ENCODE measurements at regions not wholly inside any gene's neighbourhood (a gene's known extent, or its start where the extent isn't known, plus 50 kb on each side); places are given as distances from the start of the nearest gene placed in this dataset.

DNA sequence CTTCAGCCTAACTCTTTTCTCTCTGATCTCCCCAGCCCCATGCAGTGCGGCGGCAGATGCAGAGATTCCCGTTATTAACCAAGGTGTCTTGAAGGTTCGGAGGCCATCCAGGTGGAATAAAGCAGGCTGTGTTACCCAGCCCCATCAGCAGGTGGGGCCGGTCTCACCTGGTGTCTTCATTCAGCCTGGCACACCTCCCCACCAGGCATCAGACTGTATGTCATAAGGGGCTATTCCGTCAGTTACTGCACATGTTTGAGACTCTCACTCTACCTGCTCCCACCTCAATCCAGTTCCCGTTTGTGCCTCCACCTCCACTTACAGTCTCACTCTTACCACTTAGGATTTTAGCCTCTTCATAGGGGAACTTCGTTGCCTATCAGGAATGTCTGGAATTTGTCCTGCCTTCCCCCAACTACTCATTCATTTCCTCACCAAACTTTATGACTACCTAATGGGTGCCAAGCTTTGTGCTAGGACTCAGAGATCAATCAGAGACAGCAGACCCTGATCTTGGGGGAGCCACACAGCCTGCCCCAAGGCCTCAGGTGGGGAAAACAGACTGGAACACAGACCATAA lies 170.2 kb downstream of the PLPP3 start:
- no peak for DNase-seq
- no peak overlapping the region for H3K4me3 ChIP-seq (ENCODE audit: insufficient read depth, low read depth, low read length, poor library complexity, severe bottlenecking)
- no peaks in the 10 kb centered on the region for H3K27me3 ChIP-seq (replicated peaks; ENCODE audit: control insufficient read depth, insufficient read depth, low read length, poor library complexity, severe bottlenecking)
- no peaks in the 10 kb centered on the region for H3K36me3 ChIP-seq (ENCODE audit: control insufficient read depth, insufficient read depth, low read length)
- H3K4me1 ChIP-seq (ENCODE audit: control insufficient read depth, insufficient read depth, low read length, poor library complexity, severe bottlenecking) = no peaks in the 10 kb centered on the region
- H3K27ac ChIP-seq (ENCODE audit: insufficient read depth, low read length, poor library complexity, severe bottlenecking) = no peak overlapping the region
- no peaks in the 10 kb centered on the region for H3K9me3 ChIP-seq (ENCODE audit: control insufficient read depth, low read length)

DNA sequence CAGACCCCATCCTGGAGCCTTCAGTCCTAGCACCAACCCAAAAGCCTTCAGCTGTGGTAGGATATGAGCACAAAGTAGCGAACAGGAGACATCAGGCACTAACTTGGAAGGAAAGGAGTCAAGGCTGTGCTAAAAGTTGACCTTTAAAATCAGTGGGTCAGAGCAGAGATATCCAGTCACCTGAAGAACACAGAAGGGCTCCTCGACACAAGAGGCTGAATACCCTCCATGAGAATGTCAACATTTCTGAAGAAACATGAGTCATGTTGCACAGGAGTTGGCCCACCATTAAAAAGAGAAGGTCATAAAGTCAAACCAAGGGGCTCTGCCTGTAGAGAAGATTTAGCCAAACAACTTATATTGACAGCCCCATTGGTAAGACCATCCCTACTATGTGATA lies 172.5 kb downstream of the PLPP3 start:
- DNase-seq = no peak
- H3K27ac ChIP-seq (ENCODE audit: insufficient read depth, low read length, poor library complexity, severe bottlenecking) = no peak overlapping the region
- no peaks in the 10 kb centered on the region for H3K27me3 ChIP-seq (replicated peaks; ENCODE audit: control insufficient read depth, insufficient read depth, low read length, poor library complexity, severe bottlenecking)
- no peaks in the 10 kb centered on the region for H3K4me1 ChIP-seq (ENCODE audit: control insufficient read depth, insufficient read depth, low read length, poor library complexity, severe bottlenecking)
- no peak overlapping the region for H3K4me3 ChIP-seq (ENCODE audit: insufficient read depth, low read depth, low read length, poor library complexity, severe bottlenecking)
- no peaks in the 10 kb centered on the region for H3K9me3 ChIP-seq (ENCODE audit: control insufficient read depth, low read length)
- H3K36me3 ChIP-seq (ENCODE audit: control insufficient read depth, insufficient read depth, low read length) = no peaks in the 10 kb centered on the region

DNA sequence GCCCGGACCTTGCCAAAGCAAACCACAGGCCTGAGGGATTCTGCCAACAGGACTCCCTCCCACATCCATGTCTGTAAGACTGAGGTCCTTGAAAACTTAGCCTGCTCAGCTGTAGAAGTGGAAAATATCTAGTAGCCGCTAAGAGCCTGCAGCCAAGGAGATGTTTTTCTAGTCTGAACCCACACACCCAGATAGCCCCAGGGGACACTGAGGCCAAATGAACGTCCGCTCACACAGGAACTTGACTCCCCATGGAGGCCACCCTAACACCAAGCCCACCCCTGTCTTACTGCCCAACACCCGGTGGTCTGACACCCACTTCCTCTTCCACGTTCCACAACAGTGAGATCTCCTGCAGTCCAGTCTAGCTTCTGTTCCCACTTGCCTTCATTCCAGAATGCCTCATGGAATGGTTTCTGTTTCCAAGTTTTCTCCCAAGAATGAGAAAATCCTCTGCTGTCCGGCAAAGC lies 174.8 kb downstream of the PLPP3 start:
- Histone ChIP-seq H3K27me3 (replicated peaks; ENCODE audit: control insufficient read depth, insufficient read depth, low read length, poor library complexity, severe bottlenecking) (no peaks in the 10 kb centered on the region), H3K9me3 (ENCODE audit: control insufficient read depth, low read length) (no peaks in the 10 kb centered on the region), H3K4me1 (ENCODE audit: control insufficient read depth, insufficient read depth, low read length, poor library complexity, severe bottlenecking) (no peaks in the 10 kb centered on the region), H3K4me3 (ENCODE audit: insufficient read depth, low read depth, low read length, poor library complexity, severe bottlenecking) (no peak overlapping the region), H3K36me3 (ENCODE audit: control insufficient read depth, insufficient read depth, low read length) (no peaks in the 10 kb centered on the region), H3K27ac (ENCODE audit: insufficient read depth, low read length, poor library complexity, severe bottlenecking) (no peak overlapping the region)
- DNase-seq = no peak

DNA sequence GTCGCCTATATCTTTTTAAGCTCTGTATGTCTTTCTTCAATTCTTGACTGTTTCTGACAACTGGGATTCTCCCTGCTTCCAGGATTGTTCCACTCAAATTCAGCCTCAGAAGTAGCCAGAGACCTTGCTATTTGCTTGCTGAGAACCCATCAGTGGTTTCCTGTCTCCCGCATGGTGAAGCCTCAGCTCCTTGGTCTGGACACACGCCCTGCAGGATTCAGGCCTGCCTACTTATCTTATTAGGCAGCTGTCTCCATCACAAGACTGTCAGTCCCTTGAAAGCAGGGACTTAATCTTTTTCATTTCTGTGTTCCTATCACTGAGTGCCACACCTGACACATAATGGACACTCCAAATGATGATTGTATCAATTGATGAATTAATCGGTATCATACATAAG lies 175.3 kb downstream of the PLPP3 start:
- Histone ChIP-seq H3K36me3 (ENCODE audit: control insufficient read depth, insufficient read depth, low read length) (no peaks in the 10 kb centered on the region), H3K4me3 (ENCODE audit: insufficient read depth, low read depth, low read length, poor library complexity, severe bottlenecking) (no peak overlapping the region), H3K27ac (ENCODE audit: insufficient read depth, low read length, poor library complexity, severe bottlenecking) (no peak overlapping the region), H3K4me1 (ENCODE audit: control insufficient read depth, insufficient read depth, low read length, poor library complexity, severe bottlenecking) (no peaks in the 10 kb centered on the region), H3K9me3 (ENCODE audit: control insufficient read depth, low read length) (no peaks in the 10 kb centered on the region), H3K27me3 (replicated peaks; ENCODE audit: control insufficient read depth, insufficient read depth, low read length, poor library complexity, severe bottlenecking) (no peaks in the 10 kb centered on the region)
- DNase-seq = no peak

DNA sequence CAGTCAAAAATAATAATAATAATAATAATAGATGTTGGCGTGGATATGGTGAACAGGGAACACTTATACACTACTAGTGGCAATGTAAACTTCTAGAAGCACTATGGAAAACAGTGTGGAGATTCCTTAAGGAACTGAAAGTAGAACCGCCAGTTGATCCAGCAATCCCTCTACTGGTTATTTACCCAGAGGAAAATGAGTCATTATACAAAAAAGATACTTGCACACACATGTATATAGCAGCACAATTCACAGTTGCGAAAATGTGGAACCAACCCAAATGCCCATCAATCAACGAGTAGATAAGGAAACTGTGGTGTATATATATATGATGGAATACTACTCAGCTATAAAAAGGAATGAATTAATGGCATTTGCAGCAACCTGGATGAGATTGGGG lies 176.0 kb downstream of the PLPP3 start:
- no peak for DNase-seq
- Histone ChIP-seq H3K27ac (ENCODE audit: insufficient read depth, low read length, poor library complexity, severe bottlenecking) (no peak overlapping the region), H3K9me3 (ENCODE audit: control insufficient read depth, low read length) (no peaks in the 10 kb centered on the region), H3K36me3 (ENCODE audit: control insufficient read depth, insufficient read depth, low read length) (no peaks in the 10 kb centered on the region), H3K27me3 (replicated peaks; ENCODE audit: control insufficient read depth, insufficient read depth, low read length, poor library complexity, severe bottlenecking) (no peaks in the 10 kb centered on the region), H3K4me1 (ENCODE audit: control insufficient read depth, insufficient read depth, low read length, poor library complexity, severe bottlenecking) (no peaks in the 10 kb centered on the region), H3K4me3 (ENCODE audit: insufficient read depth, low read depth, low read length, poor library complexity, severe bottlenecking) (no peak overlapping the region)

DNA sequence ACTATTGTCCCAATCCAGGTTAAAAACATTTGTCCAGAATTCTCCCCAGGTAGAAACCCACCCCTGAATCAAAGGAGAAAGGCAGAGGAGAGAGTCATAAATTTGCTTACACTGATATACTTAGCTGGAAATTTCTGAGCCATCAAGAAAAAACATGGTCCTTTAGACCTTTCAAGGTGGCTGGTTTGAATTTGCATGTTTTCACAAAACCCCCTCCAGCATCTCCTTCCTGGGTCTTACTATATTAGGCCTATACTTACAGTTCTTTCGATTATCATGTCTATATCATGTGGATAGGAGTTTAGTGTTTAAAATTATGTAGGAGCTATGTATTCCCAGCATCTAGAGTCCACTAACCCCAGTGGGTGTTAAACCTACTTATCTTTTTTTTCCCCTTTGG lies 178.2 kb downstream of the PLPP3 start:
- H3K36me3 ChIP-seq (ENCODE audit: control insufficient read depth, insufficient read depth, low read length) = no peaks in the 10 kb centered on the region
- H3K27ac ChIP-seq (ENCODE audit: insufficient read depth, low read length, poor library complexity, severe bottlenecking) = no peak overlapping the region
- H3K27me3 ChIP-seq (replicated peaks; ENCODE audit: control insufficient read depth, insufficient read depth, low read length, poor library complexity, severe bottlenecking) = no peaks in the 10 kb centered on the region
- DNase-seq = no peak
- H3K9me3 ChIP-seq (ENCODE audit: control insufficient read depth, low read length) = no peaks in the 10 kb centered on the region
- H3K4me1 ChIP-seq (ENCODE audit: control insufficient read depth, insufficient read depth, low read length, poor library complexity, severe bottlenecking) = no peaks in the 10 kb centered on the region
- no peak overlapping the region for H3K4me3 ChIP-seq (ENCODE audit: insufficient read depth, low read depth, low read length, poor library complexity, severe bottlenecking)

DNA sequence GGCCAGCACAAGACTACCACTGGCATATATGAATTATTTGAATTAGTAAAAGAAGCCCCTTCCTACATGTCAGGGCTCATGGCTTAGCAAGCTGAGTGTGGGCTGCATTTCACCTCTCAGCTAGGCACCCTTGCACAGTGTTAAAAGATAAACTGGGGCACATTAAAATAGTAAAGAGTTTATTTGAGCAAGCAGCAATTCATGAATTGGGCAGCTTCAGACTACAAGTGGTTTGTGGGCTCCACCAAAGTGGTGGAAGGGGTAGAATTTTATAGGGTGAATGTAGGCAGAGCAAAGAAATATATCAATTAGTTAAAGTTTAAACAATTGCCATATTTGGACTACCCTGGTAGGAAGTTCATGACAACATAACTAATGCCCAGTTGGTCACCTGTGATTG lies 178.8 kb downstream of the PLPP3 start:
- Histone ChIP-seq H3K27me3 (replicated peaks; ENCODE audit: control insufficient read depth, insufficient read depth, low read length, poor library complexity, severe bottlenecking) (no peaks in the 10 kb centered on the region), H3K9me3 (ENCODE audit: control insufficient read depth, low read length) (no peaks in the 10 kb centered on the region), H3K27ac (ENCODE audit: insufficient read depth, low read length, poor library complexity, severe bottlenecking) (no peak overlapping the region), H3K4me1 (ENCODE audit: control insufficient read depth, insufficient read depth, low read length, poor library complexity, severe bottlenecking) (no peaks in the 10 kb centered on the region), H3K4me3 (ENCODE audit: insufficient read depth, low read depth, low read length, poor library complexity, severe bottlenecking) (no peak overlapping the region), H3K36me3 (ENCODE audit: control insufficient read depth, insufficient read depth, low read length) (no peaks in the 10 kb centered on the region)
- DNase-seq = no peak

DNA sequence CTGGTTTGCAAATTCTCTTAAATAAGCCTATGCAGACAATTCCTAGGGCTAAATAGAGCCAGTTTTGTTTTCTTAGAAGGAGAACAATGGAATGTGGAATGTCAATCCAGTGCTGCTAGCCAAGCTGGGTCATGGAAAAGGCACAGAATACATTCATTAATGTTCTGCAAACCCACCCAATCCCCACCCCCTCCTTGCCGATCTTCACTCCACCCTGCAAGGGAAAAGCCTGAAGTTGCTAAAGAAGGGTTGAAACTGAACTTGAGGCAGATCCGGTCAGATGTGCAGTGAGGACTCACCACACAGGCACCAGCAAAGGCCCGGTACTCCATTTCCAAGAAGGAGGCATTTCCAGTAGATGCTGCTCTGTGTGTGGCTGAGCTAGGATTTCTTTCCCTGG lies 179.6 kb downstream of the PLPP3 start:
- no peak overlapping the region for H3K4me3 ChIP-seq (ENCODE audit: insufficient read depth, low read depth, low read length, poor library complexity, severe bottlenecking)
- H3K9me3 ChIP-seq (ENCODE audit: control insufficient read depth, low read length) = no peaks in the 10 kb centered on the region

DNA sequence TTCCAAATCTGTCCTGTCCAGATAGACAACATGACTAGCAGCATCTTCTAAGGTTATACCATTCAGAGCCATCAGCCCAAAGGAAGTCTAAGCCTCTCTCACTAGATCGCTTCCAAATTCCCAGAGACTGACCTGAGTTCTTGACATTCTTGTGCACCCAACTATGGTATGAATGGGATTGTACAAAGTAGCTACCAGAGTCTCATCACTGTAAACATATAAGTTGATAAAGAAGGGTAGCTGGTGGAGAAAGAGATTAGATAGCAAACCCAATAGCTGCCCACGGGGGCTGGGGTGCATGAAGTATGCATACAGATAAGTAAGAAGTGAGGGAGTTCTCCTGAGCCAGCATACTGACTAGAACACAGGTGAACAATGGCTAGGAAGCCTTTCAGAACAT lies 180.0 kb downstream of the PLPP3 start:
- DNase-seq = no peak
- no peaks in the 10 kb centered on the region for H3K36me3 ChIP-seq (ENCODE audit: control insufficient read depth, insufficient read depth, low read length)
- H3K27ac ChIP-seq (ENCODE audit: insufficient read depth, low read length, poor library complexity, severe bottlenecking) = no peak overlapping the region
- no peaks in the 10 kb centered on the region for H3K9me3 ChIP-seq (ENCODE audit: control insufficient read depth, low read length)
- no peaks in the 10 kb centered on the region for H3K27me3 ChIP-seq (replicated peaks; ENCODE audit: control insufficient read depth, insufficient read depth, low read length, poor library complexity, severe bottlenecking)
- no peaks in the 10 kb centered on the region for H3K4me1 ChIP-seq (ENCODE audit: control insufficient read depth, insufficient read depth, low read length, poor library complexity, severe bottlenecking)
- no peak overlapping the region for H3K4me3 ChIP-seq (ENCODE audit: insufficient read depth, low read depth, low read length, poor library complexity, severe bottlenecking)

More for the DNA sequence above, 179.6 kb downstream of the PLPP3 start:
- no peak for DNase-seq
- Histone ChIP-seq H3K27me3 (replicated peaks; ENCODE audit: control insufficient read depth, insufficient read depth, low read length, poor library complexity, severe bottlenecking) (no peaks in the 10 kb centered on the region), H3K36me3 (ENCODE audit: control insufficient read depth, insufficient read depth, low read length) (no peaks in the 10 kb centered on the region), H3K27ac (ENCODE audit: insufficient read depth, low read length, poor library complexity, severe bottlenecking) (no peak overlapping the region), H3K4me1 (ENCODE audit: control insufficient read depth, insufficient read depth, low read length, poor library complexity, severe bottlenecking) (no peaks in the 10 kb centered on the region)

DNA sequence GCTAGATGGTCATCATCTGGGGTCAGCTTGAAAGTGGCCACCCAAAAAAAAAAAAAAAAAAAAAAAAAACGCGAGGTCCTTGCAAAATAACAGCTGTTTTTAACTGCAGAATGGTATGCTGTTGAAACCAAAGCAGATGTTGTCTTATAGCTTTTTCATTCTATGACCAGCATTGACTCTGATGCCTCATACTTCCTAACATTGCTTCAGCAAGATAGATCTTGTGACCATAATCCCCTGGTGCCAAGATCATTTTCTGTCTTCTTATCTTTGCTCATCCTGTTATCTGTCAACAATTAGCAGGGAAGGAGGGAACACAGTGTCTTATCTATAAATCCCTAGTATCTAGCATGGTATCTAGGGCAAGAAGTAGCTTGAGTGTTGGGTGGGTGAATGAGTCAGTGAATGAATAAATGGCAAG lies 181.5 kb downstream of the PLPP3 start:
- Histone ChIP-seq H3K4me3 (ENCODE audit: insufficient read depth, low read depth, low read length, poor library complexity, severe bottlenecking) (no peak overlapping the region), H3K27ac (ENCODE audit: insufficient read depth, low read length, poor library complexity, severe bottlenecking) (no peak overlapping the region), H3K36me3 (ENCODE audit: control insufficient read depth, insufficient read depth, low read length) (no peaks in the 10 kb centered on the region), H3K4me1 (ENCODE audit: control insufficient read depth, insufficient read depth, low read length, poor library complexity, severe bottlenecking) (no peaks in the 10 kb centered on the region), H3K9me3 (ENCODE audit: control insufficient read depth, low read length) (no peaks in the 10 kb centered on the region), H3K27me3 (replicated peaks; ENCODE audit: control insufficient read depth, insufficient read depth, low read length, poor library complexity, severe bottlenecking) (no peaks in the 10 kb centered on the region)
- no peak for DNase-seq
